IMR-90 (cell line): ENCODE measurements at regions not wholly inside any gene's neighbourhood (a gene's known extent, or its start where the extent isn't known, plus 50 kb on each side); places are given as distances from the start of the nearest gene placed in this dataset.

Source experiments
- CTCF ChIP-seq: conservative IDR thresholded peaks from 2 replicates; pipeline ENCODE4 v1.5.1; 2012; ENCODE audit warnings: mild to moderate bottlenecking, low read depth, low read length, improper control_type of control experiment
- POLR2A ChIP-seq: IDR thresholded peaks from 2 replicates; pipeline ENCODE4 v1.6.1; 2012; ENCODE audit warnings: mild to moderate bottlenecking, low read depth, low read length
- RAD21 ChIP-seq: IDR thresholded peaks from 2 replicates; pipeline ENCODE4 v1.6.1; 2012; ENCODE audit warnings: low read length, improper control_type of control experiment
- RCOR1 ChIP-seq: IDR thresholded peaks from 2 replicates; pipeline ENCODE4 v1.6.1; 2012; ENCODE audit warnings: mild to moderate bottlenecking, low read length, improper control_type of control experiment; ENCODE audit not compliant: insufficient replicate concordance
- RFX5 ChIP-seq: IDR thresholded peaks from 2 replicates; pipeline ENCODE4 v1.8.0; 2012; ENCODE audit warnings: low read depth, mild to moderate bottlenecking, low read length, moderate library complexity

GRCh38 chr13:78972561-78972960 lies 313.6 kb upstream of the OBI1 start:
- TF ChIP-seq POLR2A (no peak), CTCF (no peak), RAD21 (no peak), RCOR1 (no peak), RFX5 (no peak)
